SU-DHL-6 (cell line): ENCODE measurements at regions not wholly inside any gene's neighbourhood (a gene's known extent, or its start where the extent isn't known, plus 50 kb on each side); places are given as distances from the start of the nearest gene placed in this dataset.

Source experiments
- CTCF ChIP-seq: fragments of 200-600 bp; sonication (generic); IDR thresholded peaks from one replicate; pipeline ENCODE4 v1.5.1; 2017; ENCODE audit warnings: antibody characterized with exemption, mild to moderate bottlenecking, low read length, moderate library complexity; ENCODE audit not compliant: insufficient read depth, poor library complexity, severe bottlenecking
- EZH2phosphoT487 ChIP-seq: fragments of 200-600 bp; sonication (generic), shearing (Covaris generic); conservative IDR thresholded peaks from 2 replicates; pipeline ENCODE4 v1.6.1; 2018; ENCODE audit warnings: mild to moderate bottlenecking, antibody characterized with exemption, low read length, moderate library complexity, mixed read lengths

- no peak for TF ChIP-seq CTCF
- TF ChIP-seq EZH2phosphoT487: no peak
Measured at GRCh38 chr10:21421016-21421415, 104.5 kb downstream of the SKIDA1 start.
